Endothelial cell of umbilical vein (primary cell): ENCODE measurements at regions not wholly inside any gene's neighbourhood (a gene's known extent, or its start where the extent isn't known, plus 50 kb on each side); places are given as distances from the start of the nearest gene placed in this dataset.

ENCODE experiments used
- BruUV-seq: library from RNA; stranded (reverse); fragments of 400-500 nt; replicated peaks from 2 replicates; lab custom pipeline; 2021; lab: Mats Ljungman, UMichigan
- CTCF ChIA-PET: fragments of 300-600, 350-600 bp; sonication (Branson Sonifier 250); formaldehyde crosslinking; loops from one replicate; lab custom pipeline; 2021; ENCODE audit warnings: antibody characterized with exemption, inconsistent platforms; lab: Charles Lee
- POLR2A ChIA-PET: fragments of 300-600, 350-600 bp; sonication (Branson Sonifier 250); formaldehyde crosslinking; loops from one replicate; lab custom pipeline; 2021; ENCODE audit warnings: antibody characterized with exemption, inconsistent platforms; lab: Charles Lee
- DNase-seq: peaks from one replicate; pipeline ENCODE4 v3.0.0-alpha.2; 2011; ENCODE audit warnings: low read depth, low spot score
- FAIRE-seq: peaks from 2 replicates; lab custom pipeline; 2011; peaks lifted over from hg19 to GRCh38; lab: Jason Lieb, UNC
- H2AFZ ChIP-seq: 2 replicates; pipeline ENCODE4 v1.6.0; 2012; ENCODE audit warnings: low read depth, low read length, control low read depth, inconsistent platforms
- H3K27ac ChIP-seq: 2 replicates; pipeline ENCODE4 v1.5.1; 2011; ENCODE audit warnings: low read depth, mild to moderate bottlenecking, control low read depth, low read length, moderate library complexity; ENCODE audit not compliant: insufficient read depth
- H3K27me3 ChIP-seq, 2 experiments: 2 replicates each; pipeline versions ENCODE4 v1.6.0 to v1.6.1; 2011; ENCODE audit warnings: low read length in 2 of 2, mixed read lengths in 1 of 2; ENCODE audit not compliant: control insufficient read depth in 2 of 2, insufficient read depth in 2 of 2
- H3K36me3 ChIP-seq, 2 experiments: 2 replicates in 1 of 2; 3 replicates in 1 of 2; pipeline ENCODE4 v1.5.1; 2011; ENCODE audit warnings: low read length in 2 of 2, mild to moderate bottlenecking in 1 of 2, moderate library complexity in 1 of 2; ENCODE audit not compliant: control insufficient read depth in 2 of 2, insufficient read depth in 2 of 2; ENCODE audit errors: extremely low read depth in 1 of 2
- H3K4me1 ChIP-seq: 3 replicates; pipeline ENCODE4 v1.5.1; 2011; ENCODE audit warnings: mild to moderate bottlenecking, low read length; ENCODE audit not compliant: control insufficient read depth, insufficient read depth; ENCODE audit errors: extremely low read depth
- H3K4me2 ChIP-seq: 2 replicates; pipeline ENCODE4 v1.6.1; 2011; ENCODE audit warnings: low read length, control low read depth, mixed read lengths; ENCODE audit not compliant: insufficient read depth
- H3K4me3 ChIP-seq, 3 experiments: fragments of 200-600 bp in 1 of 3; sonication (generic), shearing (Covaris generic) in 1 of 3; replicated peaks in 1 of 3; 2 replicates each; pipeline ENCODE4 v1.5.1; 2011 to 2016; ENCODE audit warnings: control low read depth in 3 of 3, low read length in 3 of 3, mild to moderate bottlenecking in 2 of 3, inconsistent platforms in 1 of 3, low read depth in 1 of 3, moderate library complexity in 1 of 3; ENCODE audit not compliant: insufficient read depth in 1 of 3
- H3K79me2 ChIP-seq: 2 replicates; pipeline ENCODE4 v1.6.0; 2012; ENCODE audit warnings: low read length, inconsistent platforms; ENCODE audit not compliant: control insufficient read depth, insufficient read depth
- H3K9ac ChIP-seq: replicated peaks from 2 replicates; pipeline ENCODE3; 2011; ENCODE audit warnings: low read length, control low read depth; ENCODE audit not compliant: insufficient read depth; ENCODE audit errors: extremely low read depth
- H3K9me1 ChIP-seq: replicated peaks from 3 replicates; pipeline ENCODE4 v1.6.0; 2011; ENCODE audit warnings: mild to moderate bottlenecking, low read length; ENCODE audit not compliant: control insufficient read depth, insufficient read depth; ENCODE audit errors: extremely low read depth
- H3K9me3 ChIP-seq: replicated peaks from 2 replicates; pipeline ENCODE4 v1.5.1; 2012; ENCODE audit warnings: low read length, inconsistent platforms; ENCODE audit not compliant: control insufficient read depth, insufficient read depth
- H4K20me1 ChIP-seq: replicated peaks from 2 replicates; pipeline ENCODE3; 2011; ENCODE audit warnings: mild to moderate bottlenecking, low read length; ENCODE audit not compliant: control insufficient read depth, insufficient read depth; ENCODE audit errors: extremely low read depth
- CTCF ChIP-seq, 2 donors: IDR thresholded peaks; 1 replicate in 1 of 2; 2 replicates in 1 of 2; pipeline ENCODE4 v1.5.1; 2011; ENCODE audit warnings: low read length in 2 of 2, mild to moderate bottlenecking in 2 of 2, moderate library complexity in 2 of 2, control low read depth in 1 of 2, inconsistent platforms in 1 of 2, low read depth in 1 of 2; ENCODE audit not compliant: insufficient read depth in 1 of 2; ENCODE audit errors: extremely low read depth in 1 of 2
- EZH2 ChIP-seq: IDR thresholded peaks from 2 replicates; pipeline ENCODE4 v1.6.1; 2012; ENCODE audit warnings: borderline replicate concordance, low read depth, mild to moderate bottlenecking, moderate library complexity, low read length, inconsistent platforms; ENCODE audit not compliant: severe bottlenecking
- FOS ChIP-seq: IDR thresholded peaks from 2 replicates; pipeline ENCODE4 v1.6.1; 2011; ENCODE audit warnings: mild to moderate bottlenecking, low read length, moderate library complexity, borderline replicate concordance; ENCODE audit not compliant: insufficient read depth
- GATA2 ChIP-seq: IDR thresholded peaks from 2 replicates; pipeline ENCODE4 v1.7.0; 2011; ENCODE audit warnings: low read depth, mild to moderate bottlenecking, moderate library complexity, mixed read lengths, low read length; ENCODE audit not compliant: insufficient read length, insufficient read depth
- JUN ChIP-seq: IDR thresholded peaks from 2 replicates; pipeline ENCODE4 v1.6.1; 2011; ENCODE audit warnings: borderline replicate concordance, low read depth; ENCODE audit not compliant: insufficient read length, insufficient read depth
- MAX ChIP-seq: IDR thresholded peaks from 2 replicates; pipeline ENCODE4 v1.6.1; 2011; ENCODE audit not compliant: insufficient read depth, insufficient read length
- MYC ChIP-seq: IDR thresholded peaks from one replicate; pipeline ENCODE4 v1.6.1; 2011; ENCODE audit warnings: mild to moderate bottlenecking, low read depth, low read length
- POLR2A ChIP-seq: IDR thresholded peaks from 2 replicates; pipeline ENCODE4 v1.6.1; 2012; ENCODE audit warnings: low read depth, mild to moderate bottlenecking, control low read depth, low read length
- POLR2AphosphoS5 ChIP-seq: IDR thresholded peaks from 2 replicates; pipeline ENCODE4 v1.6.1; 2012; ENCODE audit warnings: low read depth, mild to moderate bottlenecking, control low read depth, low read length, moderate library complexity; ENCODE audit not compliant: insufficient read depth
- dilution Hi-C: fragments of 300-500 bp; cut with MboI; formaldehyde crosslinking; loops from one replicate; pipeline ENCODE4 v1.15.0; 2019; ENCODE audit warnings: low sequenced_read_pairs; ENCODE audit not compliant: extremely low pct_ligation_motif_present
- intact Hi-C: fragments of 100-400 bp; cut with micrococcal nuclease; formaldehyde crosslinking; loops from one replicate; pipeline ENCODE4 v1.10.0; 2022

- Histone ChIP-seq H2AFZ (peak overlapping the region; percentile 54), H3K9me1 (no peaks in the 10 kb centered on the region), H3K4me2 (peak overlapping the region; percentile 18), H3K36me3 (no peaks in the 10 kb centered on the region), H3K79me2 (no peaks in the 10 kb centered on the region), H3K9me3 (no peaks in the 10 kb centered on the region), H3K4me1 (no peaks in the 10 kb centered on the region), H3K27ac (no peak overlapping the region), H4K20me1 (no peaks in the 10 kb centered on the region), H3K9ac (no peak overlapping the region), H3K27me3 (peaks cover 10 to 20% of the 10 kb centered on the region in 2 experiments), H3K4me3 (peak overlapping the region in 1 of 3 experiments; percentile 4)
- dilution Hi-C loops: no loop called here
- POLR2A ChIA-PET: no interaction called here
- FAIRE-seq (no peak), DNase-seq (no peak)
- BruUV-seq: no TSS peak
- intact Hi-C loops: no loop called here
- TF ChIP-seq GATA2: no peak
- TF ChIP-seq EZH2: no peak
- TF ChIP-seq CTCF (IDR thresholded peaks at IDR 0.05; ENCODE audit: extremely low read depth in 1 of 2, insufficient read depth in 1 of 2, low read depth in 1 of 2, low read length in 2 of 2): no peak
- TF ChIP-seq MAX: no peak
- TF ChIP-seq MYC: no peak
- no peak for TF ChIP-seq JUN
- TF ChIP-seq FOS: no peak
- TF ChIP-seq POLR2A: no peak
- no peak for TF ChIP-seq POLR2AphosphoS5
- CTCF ChIA-PET: no interaction called here
Measured at GRCh38 chr4:116925900-116926457, 159.4 kb downstream of the TRAM1L1 start.
